GM19397 (cell line): ENCODE measurements at regions not wholly inside any gene's neighbourhood (a gene's known extent, or its start where the extent isn't known, plus 50 kb on each side); places are given as distances from the start of the nearest gene placed in this dataset.

Source experiments
- ATAC-seq: cut with Tn5 transposase; IDR thresholded peaks from one replicate; pipeline ENCODE4 v1.9.1; 2021; ENCODE audit warnings: mild to moderate bottlenecking, moderate library complexity; ENCODE audit not compliant: unreplicated experiment

GRCh38 chr11:24298146-24298545 lies 198.7 kb upstream of the LUZP2 start:
- ATAC-seq, result no peak

DNA sequence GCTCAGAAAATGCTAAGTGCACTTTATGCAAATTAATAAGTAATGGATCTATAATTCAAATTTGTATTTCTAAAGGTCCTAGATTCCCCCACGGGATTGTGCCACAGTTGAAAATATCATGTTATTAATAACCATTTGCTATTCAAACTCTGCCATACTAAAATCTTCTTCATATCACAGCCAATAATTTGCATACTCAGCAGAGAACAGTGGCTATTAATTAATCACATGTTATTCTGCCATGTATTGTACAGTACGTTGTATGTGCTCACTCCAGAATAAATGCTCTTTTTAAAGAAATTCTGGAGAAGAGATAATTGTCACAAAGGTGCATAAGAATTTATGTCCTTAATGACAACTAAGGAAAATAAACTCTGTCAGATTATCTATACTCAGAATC lies 184.9 kb upstream of the LUZP2 start:
- no peak for ATAC-seq

- no peak for ATAC-seq
Observed at GRCh38 chr11:24312464-24313238, 184.2 kb upstream of the LUZP2 start.

GRCh38 chr11:24321229-24321628 lies 175.6 kb upstream of the LUZP2 start:
- ATAC-seq, result no peak

DNA sequence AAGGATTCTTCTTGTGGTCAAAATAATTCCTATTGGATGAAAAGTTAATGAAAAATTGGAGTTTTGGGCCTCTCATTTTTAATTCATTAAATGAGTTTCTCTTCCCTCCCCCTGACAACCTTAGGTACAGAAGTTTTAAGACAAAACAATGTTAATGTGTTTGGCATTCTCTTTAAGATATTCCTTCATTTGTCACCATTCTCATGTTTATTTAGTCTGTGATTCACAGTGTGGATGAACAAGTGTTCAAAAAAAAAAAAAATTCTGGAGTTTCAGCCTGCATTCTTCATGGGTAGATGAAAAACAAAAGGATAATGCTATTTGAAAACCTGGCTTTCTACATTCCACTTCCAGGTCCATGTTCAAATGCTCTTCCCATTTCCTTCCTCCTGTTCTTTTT lies 172.6 kb upstream of the LUZP2 start:
- no peak for ATAC-seq

DNA sequence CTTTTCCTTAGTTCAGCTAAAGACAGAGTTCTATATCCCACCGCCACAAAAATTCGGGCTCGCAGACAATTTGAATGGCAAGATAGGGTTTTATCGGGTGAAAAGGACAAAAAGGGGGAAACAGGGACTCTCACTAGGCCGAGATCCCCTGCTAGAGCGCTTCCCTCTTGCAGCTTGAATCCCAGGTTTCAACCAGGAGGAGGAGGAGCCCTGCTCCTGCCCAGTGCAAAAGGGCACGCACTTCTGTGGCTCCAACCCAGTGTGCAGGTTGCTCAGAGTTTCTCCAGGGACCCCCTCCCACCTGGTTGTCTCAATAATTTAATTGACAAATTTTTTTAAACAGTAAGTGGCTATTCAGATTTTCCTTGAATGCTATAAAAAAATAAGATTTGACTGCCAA lies 152.6 kb upstream of the LUZP2 start:
- ATAC-seq, result no peak

DNA sequence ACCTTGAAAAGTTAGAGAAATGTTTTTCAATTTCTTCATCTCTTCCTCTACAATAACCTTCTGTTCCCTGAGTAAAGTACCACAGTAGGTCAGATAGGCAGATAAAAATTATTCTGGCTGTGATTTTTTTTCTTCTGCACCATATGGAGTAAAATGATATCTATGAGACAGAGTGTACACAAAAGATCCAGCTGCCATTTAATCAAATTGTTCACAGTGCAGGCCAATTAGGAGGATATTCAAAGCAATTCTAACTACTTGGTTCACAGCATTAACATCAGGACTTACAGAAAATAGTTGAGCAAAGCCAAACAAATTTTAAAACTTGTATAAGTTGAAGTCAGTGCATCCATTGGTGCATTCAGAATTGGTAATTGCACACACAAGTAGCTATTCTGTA lies 147.9 kb upstream of the LUZP2 start:
- ATAC-seq, result no peak

DNA sequence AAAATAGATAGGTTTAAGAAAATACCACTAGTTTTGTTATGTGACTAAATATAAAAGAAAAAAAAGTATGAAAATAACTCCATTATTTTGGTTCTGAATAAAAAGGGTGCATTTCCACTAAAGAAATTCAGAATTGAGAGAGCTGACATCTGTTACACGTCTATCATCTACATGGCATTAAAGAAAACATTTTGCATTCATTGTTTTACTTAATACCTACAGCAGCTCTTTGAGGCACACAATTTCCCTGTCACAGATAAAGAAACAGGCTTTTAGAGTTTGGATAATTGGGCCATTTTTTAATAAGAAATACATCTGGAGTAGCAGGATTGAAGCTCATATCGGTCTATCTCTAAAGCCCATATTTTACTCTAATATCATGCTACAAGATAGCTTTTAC lies 145.7 kb upstream of the LUZP2 start:
- no peak for ATAC-seq

DNA sequence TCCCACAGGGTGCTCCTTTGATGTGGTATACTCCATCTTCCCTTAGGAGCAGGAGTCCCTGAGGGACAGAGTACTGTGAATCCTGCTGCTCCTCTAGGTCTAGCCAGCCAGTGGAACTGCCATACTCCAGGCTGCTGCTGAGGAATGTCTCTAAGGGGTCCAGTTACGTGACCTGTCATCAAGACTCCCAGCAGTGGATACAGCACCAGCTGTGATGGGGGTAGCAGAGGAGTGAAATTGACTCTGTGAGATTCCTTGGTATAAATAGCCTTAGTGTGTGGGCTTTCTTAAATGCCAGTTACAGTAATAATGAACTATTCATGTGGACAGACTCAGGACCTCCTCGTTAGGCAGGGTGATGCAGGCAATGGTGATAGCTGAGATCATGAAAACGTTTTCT lies 140.4 kb upstream of the LUZP2 start:
- ATAC-seq, result no peak

GRCh38 chr11:24357620-24358410 lies 139.0 kb upstream of the LUZP2 start:
- ATAC-seq, result no peak

DNA sequence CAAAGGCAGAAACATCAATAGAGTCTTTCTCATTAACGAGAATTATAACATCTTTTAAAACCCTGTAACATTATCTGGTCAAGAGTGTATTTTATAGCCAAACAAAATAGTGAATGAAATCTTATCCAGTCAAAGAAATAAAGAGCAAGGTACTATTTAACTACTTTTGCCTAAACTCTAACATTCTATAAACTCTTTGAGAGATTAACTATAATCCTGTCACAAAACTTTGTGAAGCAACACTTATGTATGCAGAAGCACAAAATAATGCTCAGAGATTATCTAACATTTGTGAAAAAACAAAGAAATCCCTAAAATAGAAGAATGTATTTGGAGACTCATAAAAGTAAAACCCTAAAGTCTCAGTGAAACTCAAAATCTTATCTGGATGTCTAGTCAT lies 124.4 kb upstream of the LUZP2 start:
- ATAC-seq, result no peak

DNA sequence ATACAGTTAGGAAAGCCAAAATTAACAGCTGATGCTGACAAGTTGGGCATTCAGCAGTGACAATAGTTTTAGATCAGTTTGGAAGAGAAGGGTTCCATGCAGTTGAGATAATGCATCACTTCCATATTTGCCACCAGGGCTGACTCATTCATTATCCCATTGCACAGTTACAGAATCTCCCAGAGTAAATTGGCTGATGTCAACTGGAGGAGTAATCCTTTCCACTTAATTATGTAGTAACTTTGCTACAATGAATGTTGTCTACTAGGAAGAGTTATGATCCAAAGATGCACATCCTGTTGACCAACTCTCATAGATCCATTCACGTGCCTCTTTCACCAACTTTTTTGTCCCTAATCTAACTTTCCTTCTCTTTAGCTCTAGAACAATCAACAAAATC lies 123.3 kb upstream of the LUZP2 start:
- no peak for ATAC-seq

DNA sequence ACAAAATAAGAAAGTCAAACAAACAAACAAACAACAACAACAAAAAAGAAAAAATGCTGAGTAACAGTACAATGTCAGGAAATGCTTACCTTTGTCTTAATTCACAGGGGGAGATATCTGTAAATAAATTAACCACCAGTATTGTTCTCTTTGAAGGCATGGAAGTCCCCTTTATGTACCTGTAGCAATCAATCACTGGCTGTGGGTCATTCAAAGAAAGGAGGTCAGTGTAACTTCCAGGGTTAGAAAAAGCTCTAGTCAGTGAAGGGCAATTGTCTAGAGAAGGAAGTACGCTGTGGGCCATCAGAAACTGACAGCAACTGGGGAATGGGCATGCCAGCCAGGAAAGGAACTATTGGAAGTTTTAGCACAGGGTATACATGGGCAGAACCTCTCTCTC lies 121.5 kb upstream of the LUZP2 start:
- no peak for ATAC-seq

GRCh38 chr11:24375931-24376330 lies 120.9 kb upstream of the LUZP2 start:
- no peak for ATAC-seq

- no peak for ATAC-seq
Observed at GRCh38 chr11:24383137-24383536, 113.7 kb upstream of the LUZP2 start.

DNA sequence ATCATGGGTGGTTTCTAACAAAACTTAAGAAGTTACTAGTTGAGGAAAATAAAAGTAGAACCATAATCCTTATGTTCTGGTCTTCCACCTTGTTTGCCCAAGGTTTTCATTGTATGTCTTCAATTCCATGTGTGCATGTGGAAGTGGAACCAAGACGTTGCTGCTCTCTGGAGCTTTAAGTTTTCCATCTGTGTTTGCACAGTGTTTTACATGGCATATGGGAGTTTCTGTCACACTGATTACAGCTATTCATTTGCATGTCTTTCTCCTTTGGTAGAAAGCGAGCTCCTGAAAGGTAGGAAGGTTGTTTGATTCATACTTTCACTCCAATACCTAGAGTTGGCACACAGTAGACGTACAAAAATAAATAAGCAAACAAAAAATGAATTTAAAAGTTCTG lies 112.6 kb upstream of the LUZP2 start:
- ATAC-seq, result no peak

GRCh38 chr11:24386546-24387397 lies 110.1 kb upstream of the LUZP2 start:
- no peak for ATAC-seq

DNA sequence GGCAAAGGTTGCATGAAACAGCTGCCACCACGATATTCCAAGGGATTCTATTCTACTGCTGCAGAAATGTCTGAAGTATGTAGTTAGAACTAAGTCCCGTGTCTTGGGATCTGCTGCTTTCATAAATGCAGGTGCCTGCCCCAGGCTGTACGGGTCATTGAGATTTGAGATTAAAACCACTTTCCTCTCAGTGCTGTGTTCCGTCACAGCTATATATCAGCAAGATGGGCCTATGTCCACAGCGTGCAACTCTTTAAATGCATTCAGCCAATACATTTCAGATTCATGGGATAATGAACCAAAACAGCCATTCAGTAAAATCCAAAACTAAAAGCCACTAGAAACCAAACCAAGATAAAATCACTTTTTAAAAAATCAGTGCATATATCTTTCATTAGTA lies 107.3 kb upstream of the LUZP2 start:
- ATAC-seq, result no peak

DNA sequence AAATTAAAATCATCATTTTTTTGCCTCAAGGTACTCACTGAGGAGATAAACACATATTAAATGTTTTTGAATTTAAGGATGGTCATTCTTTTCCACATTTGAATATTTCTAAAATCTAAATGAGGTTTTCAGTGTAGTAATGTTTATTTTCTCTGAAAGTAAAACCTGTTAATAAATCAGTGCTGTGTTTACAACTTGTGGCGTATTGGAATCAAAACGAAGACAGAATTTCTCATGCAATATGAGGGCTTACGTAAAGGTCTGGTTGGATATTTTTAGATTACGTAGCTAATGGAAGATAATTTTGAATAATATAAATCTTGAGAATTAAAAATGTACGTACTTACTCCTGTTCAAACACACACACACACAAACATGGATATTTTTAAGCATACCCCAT lies 106.8 kb upstream of the LUZP2 start:
- ATAC-seq, result no peak

GRCh38 chr11:24390762-24391161 lies 106.1 kb upstream of the LUZP2 start:
- ATAC-seq, result no peak

DNA sequence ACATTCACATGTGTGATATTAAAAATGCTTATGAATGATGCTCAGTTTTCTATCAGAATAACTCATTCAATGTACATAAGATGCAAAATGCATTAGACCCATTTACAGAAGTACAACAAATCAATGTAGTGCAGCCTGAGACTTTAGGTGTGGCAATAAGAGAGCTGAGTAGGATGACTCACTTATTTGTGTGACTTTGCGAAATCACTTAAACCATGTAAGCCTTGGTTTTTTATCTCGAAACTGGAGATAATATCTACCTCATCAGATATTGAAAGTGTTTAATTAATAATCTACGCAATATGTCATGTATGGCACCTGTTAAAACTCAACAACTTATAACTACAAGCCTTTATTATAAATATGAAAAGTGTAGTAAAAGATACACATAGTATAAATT lies 105.7 kb upstream of the LUZP2 start:
- no peak for ATAC-seq
